NT2/D1 (cell line): ENCODE measurements at regions not wholly inside any gene's neighbourhood (a gene's known extent, or its start where the extent isn't known, plus 50 kb on each side); places are given as distances from the start of the nearest gene placed in this dataset.

Source experiments
- DNase-seq: peaks from one replicate; pipeline ENCODE4 v3.0.0-alpha.2; 2011; ENCODE audit warnings: low read depth, low spot score
- H3K27me3 ChIP-seq: 2 replicates; pipeline ENCODE4 v1.6.0; 2011; ENCODE audit warnings: mild to moderate bottlenecking; ENCODE audit not compliant: insufficient read length, insufficient read depth
- H3K36me3 ChIP-seq: 2 replicates; pipeline ENCODE4 v1.6.1; 2011; ENCODE audit warnings: mild to moderate bottlenecking, low read length, mixed read lengths; ENCODE audit not compliant: insufficient read depth, insufficient read length
- H3K4me1 ChIP-seq: 2 replicates; pipeline ENCODE4 v1.5.1; 2011; ENCODE audit not compliant: insufficient read depth, insufficient read length
- H3K4me3 ChIP-seq: 2 replicates; pipeline ENCODE4 v1.5.1; 2011; ENCODE audit warnings: low read depth; ENCODE audit not compliant: insufficient read length
- H3K9ac ChIP-seq: 2 replicates; pipeline ENCODE4 v1.6.0; 2011; ENCODE audit warnings: low read depth; ENCODE audit not compliant: insufficient read length
- H3K9me3 ChIP-seq: 2 replicates; pipeline ENCODE4 v1.5.1; 2011; ENCODE audit warnings: mild to moderate bottlenecking, low read length; ENCODE audit not compliant: insufficient read depth
- SUZ12 ChIP-seq: IDR thresholded peaks from 2 replicates; pipeline ENCODE4 v1.6.1; 2011; ENCODE audit not compliant: insufficient read length, insufficient read depth; ENCODE audit errors: extremely low read depth
- YY1 ChIP-seq: IDR thresholded peaks from 2 replicates; pipeline ENCODE4 v1.6.1; 2011; ENCODE audit not compliant: insufficient read length, insufficient read depth
- ZNF274 ChIP-seq: IDR thresholded peaks from 2 replicates; pipeline ENCODE4 v1.6.1; 2011; ENCODE audit warnings: mild to moderate bottlenecking, low read depth, low read length

DNA sequence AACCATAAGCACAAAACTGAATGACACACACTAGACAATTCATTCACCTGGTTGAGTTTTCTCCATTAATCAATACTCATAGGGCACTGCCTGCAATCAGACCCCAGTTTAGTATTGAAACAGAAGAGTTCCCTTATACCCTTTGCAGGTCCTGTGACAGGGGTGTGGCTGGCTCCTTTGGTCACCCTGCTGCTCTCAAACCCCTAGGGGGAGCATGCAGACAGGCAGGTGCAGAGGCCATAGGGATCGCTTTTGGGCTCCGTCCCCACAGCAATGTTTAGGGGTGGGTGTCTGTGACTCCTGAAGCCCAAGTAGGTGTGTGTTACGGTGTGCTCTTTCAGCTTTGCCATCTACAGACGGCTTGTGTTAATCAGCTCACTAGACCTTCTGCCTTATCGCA, 210.4 kb downstream of the CENPW start:
- no peak for DNase-seq
- Histone ChIP-seq H3K4me1 (no peaks in the 10 kb centered on the region), H3K27me3 (no peaks in the 10 kb centered on the region), H3K9ac (no peak overlapping the region), H3K4me3 (no peak overlapping the region), H3K9me3 (no peaks in the 10 kb centered on the region), H3K36me3 (no peaks in the 10 kb centered on the region)
- TF ChIP-seq YY1 (no peak), ZNF274 (no peak), SUZ12 (no peak)

DNA sequence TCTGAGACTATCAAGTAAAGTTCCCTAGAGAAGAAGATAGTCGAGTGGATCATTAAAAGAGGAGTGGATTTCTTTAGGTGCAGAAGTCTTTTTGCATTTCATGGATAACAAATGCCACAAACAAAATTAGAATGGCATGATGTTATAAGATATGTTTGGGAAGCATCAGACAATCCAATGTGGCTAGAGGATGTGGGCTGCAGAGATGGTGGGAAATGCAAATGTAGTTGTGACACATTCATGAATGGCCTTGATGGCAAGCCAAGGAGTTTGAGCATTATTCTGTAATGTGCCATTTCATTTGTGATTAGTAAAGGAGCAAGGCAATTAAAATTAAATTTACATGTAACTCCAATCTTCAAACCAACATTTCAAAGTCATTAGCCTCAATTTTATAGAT, 211.9 kb downstream of the CENPW start:
- Histone ChIP-seq H3K27me3 (no peaks in the 10 kb centered on the region), H3K4me1 (no peaks in the 10 kb centered on the region), H3K4me3 (no peak overlapping the region), H3K36me3 (no peaks in the 10 kb centered on the region), H3K9me3 (no peaks in the 10 kb centered on the region), H3K9ac (no peak overlapping the region)
- DNase-seq = no peak
- TF ChIP-seq ZNF274 = no peak
- no peak for TF ChIP-seq YY1
- no peak for TF ChIP-seq SUZ12

DNA sequence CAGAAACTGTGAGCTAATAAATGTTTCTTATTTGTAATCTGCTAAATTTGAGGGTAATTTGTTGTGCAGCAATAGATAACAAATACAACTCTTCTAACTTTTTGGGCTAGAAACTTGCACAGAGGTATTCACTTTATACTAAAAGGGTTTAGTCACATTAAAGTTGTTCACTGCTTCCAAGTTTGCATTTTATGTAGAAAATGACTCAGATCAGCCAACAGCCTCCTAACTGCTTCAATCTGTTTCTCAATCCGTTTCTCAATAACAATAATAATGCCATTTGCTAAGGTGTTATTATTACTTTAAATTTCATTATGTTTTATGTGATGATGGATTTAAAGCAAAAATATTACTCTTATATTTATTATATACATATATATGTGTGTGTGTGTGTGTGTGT, 213.9 kb downstream of the CENPW start:
- DNase-seq = no peak
- no peak overlapping the region for H3K4me3 ChIP-seq
- H3K36me3 ChIP-seq = no peaks in the 10 kb centered on the region
- H3K9me3 ChIP-seq = no peaks in the 10 kb centered on the region
- H3K27me3 ChIP-seq = no peaks in the 10 kb centered on the region
- no peak overlapping the region for H3K9ac ChIP-seq
- H3K4me1 ChIP-seq = no peaks in the 10 kb centered on the region
- TF ChIP-seq SUZ12 (no peak), YY1 (no peak), ZNF274 (no peak)

DNA sequence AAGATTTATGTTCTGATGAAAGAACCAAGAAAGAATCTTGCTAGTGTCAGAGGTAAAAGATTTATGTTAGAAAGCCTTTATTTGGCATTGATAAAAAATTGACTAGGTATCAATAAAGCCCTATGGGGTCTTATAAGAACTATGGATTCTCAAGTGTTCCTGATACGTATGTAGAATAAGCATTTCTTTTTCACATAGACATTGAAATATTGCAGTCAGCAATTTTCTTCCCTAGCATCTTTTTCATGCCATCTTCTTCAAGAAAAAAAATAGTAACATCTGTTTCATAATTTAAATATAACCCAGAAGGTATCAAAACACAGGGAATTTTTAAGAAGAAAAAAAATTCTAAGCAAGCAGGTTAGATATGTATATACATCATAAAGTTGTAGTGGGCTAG, 230.6 kb downstream of the CENPW start:
- no peaks in the 10 kb centered on the region for H3K9me3 ChIP-seq
- H3K4me1 ChIP-seq = no peaks in the 10 kb centered on the region
- DNase-seq = no peak
- H3K36me3 ChIP-seq = no peaks in the 10 kb centered on the region
- no peaks in the 10 kb centered on the region for H3K27me3 ChIP-seq
- H3K4me3 ChIP-seq = no peak overlapping the region
- no peak for TF ChIP-seq YY1
- no peak for TF ChIP-seq ZNF274
- no peak for TF ChIP-seq SUZ12
- H3K9ac ChIP-seq = no peak overlapping the region

DNA sequence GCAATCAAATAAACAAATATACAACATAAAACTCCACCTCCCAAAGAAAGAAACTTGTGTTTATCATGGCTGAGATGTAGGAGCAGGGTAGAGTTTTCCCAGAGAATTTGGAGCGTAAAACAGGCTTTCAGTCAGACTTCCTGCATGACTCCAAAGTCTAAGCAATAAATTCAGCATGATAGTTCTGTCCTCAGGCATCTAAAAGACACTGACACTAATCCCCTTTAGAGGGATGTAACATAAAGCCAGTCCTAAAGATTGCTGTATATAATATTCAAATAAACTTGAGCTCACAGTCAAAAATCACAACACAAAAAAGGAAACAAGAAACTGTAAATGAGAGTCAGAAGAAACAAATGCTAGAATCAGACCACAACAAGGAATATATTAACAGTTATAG, 234.4 kb downstream of the CENPW start:
- TF ChIP-seq YY1 = no peak
- TF ChIP-seq SUZ12 = no peak
- Histone ChIP-seq H3K9me3 (no peaks in the 10 kb centered on the region), H3K4me1 (no peaks in the 10 kb centered on the region), H3K4me3 (no peak overlapping the region), H3K36me3 (no peaks in the 10 kb centered on the region), H3K27me3 (no peaks in the 10 kb centered on the region), H3K9ac (no peak overlapping the region)
- DNase-seq = no peak

DNA sequence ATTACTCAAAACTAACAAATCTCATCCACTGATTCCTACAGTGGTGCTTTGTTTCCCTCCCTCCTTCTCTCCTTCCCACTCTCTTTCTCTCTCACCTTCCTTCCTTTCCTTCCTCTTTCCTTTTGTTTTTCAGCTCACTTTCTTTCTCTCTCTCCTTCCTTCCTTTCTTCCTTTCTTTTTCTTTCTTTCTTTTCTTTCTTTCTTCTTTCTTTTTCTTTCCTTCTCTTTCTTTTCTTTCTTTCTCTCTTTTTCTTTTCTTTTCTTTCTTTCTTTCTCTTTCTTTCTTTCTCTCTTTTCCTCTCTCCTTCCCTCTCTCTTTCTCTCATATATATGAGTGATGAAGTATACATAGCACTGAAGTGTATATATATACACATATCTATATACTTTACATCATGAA, 241.4 kb downstream of the CENPW start:
- DNase-seq = no peak
- TF ChIP-seq YY1 = no peak
- no peak for TF ChIP-seq ZNF274
- no peak for TF ChIP-seq SUZ12
- no peaks in the 10 kb centered on the region for H3K4me1 ChIP-seq

DNA sequence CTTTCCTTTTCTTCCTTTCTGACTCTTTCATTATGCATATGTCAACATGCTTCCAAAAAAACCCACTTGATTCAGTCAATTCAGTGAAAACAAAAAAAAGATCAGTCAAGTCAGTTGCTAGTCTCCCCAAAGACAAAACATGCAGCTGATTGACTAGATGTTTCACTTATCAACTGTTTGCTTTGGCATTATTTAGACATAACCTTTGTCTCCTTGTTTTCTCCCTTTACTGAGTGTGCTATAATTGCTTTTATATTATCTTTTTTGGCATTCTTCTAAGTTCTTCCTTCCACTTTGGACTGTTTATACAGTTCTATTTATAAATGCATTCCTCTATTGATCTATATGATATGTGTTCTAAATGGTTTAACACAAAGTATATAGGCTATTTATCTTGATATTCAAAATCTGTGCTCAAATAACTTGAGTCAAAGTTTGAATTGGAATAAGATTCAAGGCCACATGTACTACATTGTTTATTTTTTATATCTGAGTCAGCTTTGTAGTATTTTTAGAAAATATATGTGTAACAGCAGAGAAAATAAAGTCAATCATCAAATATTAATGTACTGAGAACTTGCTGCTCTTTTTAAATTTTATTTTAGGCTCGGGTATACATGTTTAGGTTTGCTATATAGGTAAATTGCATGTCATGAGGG, 260.5 kb downstream of the CENPW start:
- no peak overlapping the region for H3K9ac ChIP-seq
- no peaks in the 10 kb centered on the region for H3K9me3 ChIP-seq
- no peaks in the 10 kb centered on the region for H3K27me3 ChIP-seq
- no peaks in the 10 kb centered on the region for H3K4me1 ChIP-seq
- H3K36me3 ChIP-seq = no peaks in the 10 kb centered on the region
- H3K4me3 ChIP-seq = no peak overlapping the region
- TF ChIP-seq ZNF274 (no peak), SUZ12 (no peak), YY1 (no peak)
- DNase-seq = no peak

More for the DNA sequence above, 241.4 kb downstream of the CENPW start:
- Histone ChIP-seq H3K4me3 (no peak overlapping the region), H3K27me3 (no peaks in the 10 kb centered on the region), H3K9ac (no peak overlapping the region), H3K36me3 (no peaks in the 10 kb centered on the region), H3K9me3 (no peaks in the 10 kb centered on the region)
